Epithelial cell of esophagus (primary cell): ENCODE measurements at regions not wholly inside any gene's neighbourhood (a gene's known extent, or its start where the extent isn't known, plus 50 kb on each side); places are given as distances from the start of the nearest gene placed in this dataset.

Source experiments
- DNase-seq: peaks from one replicate; pipeline ENCODE4 v3.0.0; 2010; ENCODE audit warnings: low read depth
- H3K4me3 ChIP-seq: 2 replicates; pipeline ENCODE4 v1.5.1; 2011; ENCODE audit warnings: mild to moderate bottlenecking, low read length, control low read depth
- CTCF ChIP-seq: IDR thresholded peaks from 2 replicates; pipeline ENCODE4 v1.5.1; 2011; ENCODE audit warnings: low read depth, mild to moderate bottlenecking, low read length, control low read depth, inconsistent platforms; ENCODE audit not compliant: insufficient read depth; ENCODE audit errors: missing control alignments

DNA sequence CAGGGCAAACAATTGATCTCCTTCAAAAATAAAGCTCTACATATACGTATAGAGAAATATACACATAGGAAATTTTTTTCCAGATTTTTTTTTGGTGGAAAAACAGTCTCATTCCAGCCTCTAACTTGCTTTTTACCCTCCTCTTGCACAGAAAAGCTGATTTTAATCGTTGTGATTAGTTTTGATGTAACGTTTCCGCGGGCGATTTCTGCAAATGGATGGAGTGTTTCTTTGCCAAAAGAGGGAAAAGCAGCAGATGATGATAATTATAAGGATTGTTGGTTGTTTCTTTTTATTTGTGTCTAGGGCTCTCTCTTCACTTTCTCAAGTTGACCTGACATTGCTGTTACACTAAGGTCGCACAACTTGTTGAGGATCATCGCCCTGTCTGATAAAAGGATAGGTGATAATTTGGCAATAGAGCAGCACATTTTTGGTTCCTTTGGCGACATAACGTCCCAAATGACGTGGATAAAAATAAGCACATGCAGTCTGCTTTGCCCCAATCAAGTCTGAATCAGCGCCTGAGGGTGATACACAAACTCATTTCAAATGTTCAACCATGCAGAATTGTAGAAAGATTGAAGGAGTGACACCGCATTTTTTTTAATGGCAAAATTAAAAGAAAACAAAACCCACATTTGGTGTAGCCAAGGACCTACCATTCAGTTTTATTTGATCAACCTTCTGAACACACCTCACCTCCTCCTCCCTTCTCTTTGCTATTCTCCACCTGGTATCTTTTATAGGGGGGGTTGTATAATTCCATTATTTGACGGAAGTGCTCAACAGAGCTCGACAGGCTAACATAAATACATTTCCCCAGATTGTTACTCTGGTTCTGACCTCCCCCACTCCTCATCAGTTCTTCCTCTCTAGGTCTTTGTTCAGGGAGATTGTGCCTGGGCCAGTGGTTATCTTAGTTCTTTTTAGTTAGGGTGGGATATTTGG is 109.6 kb upstream of the KCTD1 start:
- H3K4me3 ChIP-seq: peak overlapping the region; percentile 65
- no peak for TF ChIP-seq CTCF
- no peak for DNase-seq

- peak; percentile 24 for TF ChIP-seq CTCF
- peak overlapping the region; percentile 65 for H3K4me3 ChIP-seq
- peak; percentile 71 for DNase-seq
Measured at GRCh38 chr18:26656944-26657536, 108.7 kb upstream of the KCTD1 start.

DNA sequence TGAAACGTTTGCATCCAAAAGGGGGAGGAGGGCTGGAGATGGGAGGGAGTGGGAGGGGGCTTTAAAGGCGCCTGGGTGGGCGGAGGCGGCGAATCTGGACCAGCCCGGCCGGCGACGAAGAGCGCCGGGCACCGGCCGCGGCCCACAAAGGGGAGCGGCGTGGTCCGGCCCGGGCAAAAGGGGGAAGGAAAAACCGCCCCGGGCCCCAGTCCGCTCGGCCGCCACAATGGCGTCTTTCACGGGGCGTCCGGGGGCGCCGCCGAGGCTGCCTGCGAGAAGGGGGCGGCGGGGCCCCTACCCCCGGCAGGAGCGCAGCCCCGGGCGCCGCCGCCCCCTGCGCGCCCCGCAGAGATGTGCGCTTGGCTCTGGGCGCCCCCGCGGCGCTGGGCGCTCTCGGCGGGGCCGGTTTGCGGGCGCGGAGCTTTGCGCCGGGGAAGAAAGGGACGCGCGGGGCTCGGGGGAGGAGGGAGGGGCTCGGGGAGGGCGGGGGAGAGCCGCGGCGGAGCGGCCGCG is 108.1 kb upstream of the KCTD1 start:
- peak overlapping the region; percentile 43 for H3K4me3 ChIP-seq
- TF ChIP-seq CTCF: no peak
- no peak for DNase-seq

GRCh38 chr18:26655525-26656430 is 107.4 kb upstream of the KCTD1 start:
- DNase-seq: peak; percentile 64
- H3K4me3 ChIP-seq: peak overlapping the region; percentile 43
- TF ChIP-seq CTCF: no peak

GRCh38 chr18:26654616-26655524 is 106.5 kb upstream of the KCTD1 start:
- DNase-seq: no peak
- TF ChIP-seq CTCF: no peak
- H3K4me3 ChIP-seq: no peak overlapping the region
